GM12864 (cell line): ENCODE measurements at regions not wholly inside any gene's neighbourhood (a gene's known extent, or its start where the extent isn't known, plus 50 kb on each side); places are given as distances from the start of the nearest gene placed in this dataset.

ENCODE experiments used
- DNase-seq: peaks from one replicate; pipeline ENCODE4 v3.0.0-alpha.2; 2011; ENCODE audit warnings: low read depth
- H3K4me3 ChIP-seq: 2 replicates; pipeline ENCODE4 v1.5.1; 2011; ENCODE audit warnings: mild to moderate bottlenecking, low read depth, low read length, control low read depth
- CTCF ChIP-seq: IDR thresholded peaks from 2 replicates; pipeline ENCODE4 v1.5.1; 2011; ENCODE audit warnings: low read depth, mild to moderate bottlenecking, moderate library complexity, low read length, control low read depth, inconsistent platforms; ENCODE audit errors: missing control alignments

- no peak for DNase-seq
- no peak overlapping the region for H3K4me3 ChIP-seq
- no peak for TF ChIP-seq CTCF
Measured at GRCh38 chr7:84817016-84817415, 369.8 kb downstream of the SEMA3D start.

- no peak overlapping the region for H3K4me3 ChIP-seq
- no peak for DNase-seq
- TF ChIP-seq CTCF = no peak
Measured at GRCh38 chr7:84813376-84813775, 373.5 kb downstream of the SEMA3D start.

- H3K4me3 ChIP-seq = no peak overlapping the region
- no peak for DNase-seq
- no peak for TF ChIP-seq CTCF
Measured at GRCh38 chr7:84812021-84812420, 374.8 kb downstream of the SEMA3D start.

- H3K4me3 ChIP-seq = no peak overlapping the region
- no peak for TF ChIP-seq CTCF
- DNase-seq = no peak
Measured at GRCh38 chr7:84811362-84811761, 375.5 kb downstream of the SEMA3D start.

- no peak overlapping the region for H3K4me3 ChIP-seq
- TF ChIP-seq CTCF = no peak
- no peak for DNase-seq
Measured at GRCh38 chr7:84809877-84810276, 377.0 kb downstream of the SEMA3D start.

GRCh38 chr7:84803979-84804378 is 382.9 kb downstream of the SEMA3D start:
- no peak overlapping the region for H3K4me3 ChIP-seq
- no peak for DNase-seq
- TF ChIP-seq CTCF = no peak

- no peak for DNase-seq
- no peak overlapping the region for H3K4me3 ChIP-seq
- TF ChIP-seq CTCF = no peak
Measured at GRCh38 chr7:84801396-84801795, 385.5 kb downstream of the SEMA3D start.
